Endometrium (tissue), 2 donors: ENCODE measurements at regions not wholly inside any gene's neighbourhood (a gene's known extent, or its start where the extent isn't known, plus 50 kb on each side); places are given as distances from the start of the nearest gene placed in this dataset.

Experiments used
- FAIRE-seq: peaks from 2 replicates; lab custom pipeline; 2012; peaks lifted over from hg19 to GRCh38; lab: Jason Lieb, UNC
- donor health status: control.
- donor health status: control.

DNA sequence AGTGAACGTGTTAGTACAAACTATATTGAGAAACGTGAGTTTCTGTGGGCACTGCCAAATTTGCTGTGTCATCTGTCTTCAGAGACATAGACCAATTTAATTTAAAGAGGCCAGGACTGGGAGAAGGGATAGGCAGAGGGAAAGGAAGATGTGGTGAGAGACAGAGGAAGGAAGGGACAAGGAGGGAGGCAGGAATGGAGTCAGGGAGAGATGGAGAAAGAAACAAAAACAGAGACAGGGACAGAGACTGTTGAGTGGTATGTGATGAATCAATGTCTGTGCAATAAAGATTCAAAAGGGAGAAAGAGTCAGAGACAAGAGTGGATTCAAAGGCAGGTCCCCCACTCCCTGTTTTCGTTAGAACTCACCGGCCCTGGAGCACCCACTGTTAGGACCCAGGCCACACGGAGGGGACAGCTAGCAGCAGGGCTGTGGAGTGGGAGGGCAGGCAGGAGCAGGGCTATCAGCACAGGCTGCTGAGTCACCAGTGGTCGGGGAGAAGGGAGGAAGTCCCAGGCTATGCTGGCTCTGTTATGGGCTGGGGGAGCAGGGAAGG lies 51.6 kb upstream of the CHD6 start:
- no peak for FAIRE-seq

DNA sequence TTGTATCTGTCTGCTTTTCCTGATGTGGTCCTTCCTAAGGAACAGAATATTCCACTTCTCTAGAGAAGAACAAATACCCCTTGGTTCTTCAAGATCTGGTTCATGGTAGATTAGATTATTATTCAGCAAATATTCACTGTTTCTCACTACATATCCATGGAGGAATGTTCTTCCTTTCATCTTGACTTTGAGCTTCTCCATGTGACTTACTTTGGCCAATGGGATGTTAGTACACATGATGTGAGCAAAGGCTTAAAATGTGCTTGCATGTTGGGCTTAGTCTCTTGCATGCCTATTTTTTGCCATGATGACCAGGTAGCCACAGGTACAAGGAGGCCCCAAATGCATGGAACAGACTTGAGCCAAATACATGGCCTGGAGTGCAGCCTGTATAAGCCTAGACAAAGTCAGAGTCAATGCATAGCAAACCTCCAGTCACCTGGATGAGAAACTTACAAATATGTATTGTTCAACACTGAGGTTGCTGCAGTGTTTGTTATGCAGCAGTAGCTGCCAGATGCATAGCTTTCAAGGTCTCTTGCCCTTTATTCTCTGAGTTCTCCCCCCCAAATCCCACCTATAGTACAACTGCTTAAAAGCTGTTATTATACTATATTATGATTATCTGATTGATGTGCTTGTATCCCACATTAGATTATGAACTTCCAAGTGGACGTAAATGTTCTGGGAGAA lies 50.0 kb upstream of the CHD6 start:
- FAIRE-seq = no peak
